WTC11 (cell line): ENCODE measurements at regions not wholly inside any gene's neighbourhood (a gene's known extent, or its start where the extent isn't known, plus 50 kb on each side); places are given as distances from the start of the nearest gene placed in this dataset.

Source experiments
- ATAC-seq: fragments of 200-7000 bp; cut with Tn5 transposase; 2 replicates; pipeline ENCODE4 v1.10.0; 2021; ENCODE audit warnings: mild to moderate bottlenecking, moderate library complexity
- CTCF ChIA-PET: fragments of 300-600 bp; sonication (Branson Sonifier 250); formaldehyde crosslinking; loops from one replicate; lab custom pipeline; 2021; ENCODE audit warnings: antibody characterized with exemption; lab: Charles Lee
- POLR2A ChIA-PET: fragments of 350-600 bp; sonication (Branson Sonifier 250); formaldehyde crosslinking; loops from one replicate; lab custom pipeline; 2021; ENCODE audit warnings: antibody characterized with exemption; lab: Charles Lee
- DNase-seq: peaks from one replicate; pipeline ENCODE4 v3.0.0; 2021; ENCODE audit warnings: low spot score
- H3K27ac Mint-ChIP-seq: 2 replicates; pipeline ENCODE4 v1.8.0; 2021; ENCODE audit warnings: mixed read lengths
- H3K27me3 Mint-ChIP-seq: 2 replicates; pipeline ENCODE4 v1.8.0; 2021; ENCODE audit warnings: low read depth, mild to moderate bottlenecking, moderate library complexity, mixed read lengths
- H3K36me3 Mint-ChIP-seq: 2 replicates; pipeline ENCODE4 v1.8.0; 2021; ENCODE audit warnings: mixed read lengths
- H3K4me1 Mint-ChIP-seq: 2 replicates; pipeline ENCODE4 v1.8.0; 2022; ENCODE audit warnings: mixed read lengths
- H3K4me3 Mint-ChIP-seq: 2 replicates; pipeline ENCODE4 v1.8.0; 2021; ENCODE audit warnings: mild to moderate bottlenecking, moderate library complexity, mixed read lengths
- H3K9me3 Mint-ChIP-seq: 2 replicates; pipeline ENCODE4 v1.8.0; 2021; ENCODE audit warnings: mixed read lengths
- ATF3 ChIP-seq: sonication (generic); formaldehyde crosslinking; conservative IDR thresholded peaks from 2 replicates; pipeline ENCODE4 v1.8.1; 2022; ENCODE audit warnings: mild to moderate bottlenecking, missing genetic modification reagents
- CBFB ChIP-seq: sonication (generic); formaldehyde crosslinking; IDR thresholded peaks from 2 replicates; pipeline ENCODE4 v1.8.1; 2022; ENCODE audit warnings: mild to moderate bottlenecking, low read depth, missing genetic modification reagents
- CTCF ChIP-seq: fragments of 200-600 bp; IDR thresholded peaks from 2 replicates; pipeline ENCODE4 v1.8.0; 2022; ENCODE audit warnings: antibody characterized with exemption
- E2F4 ChIP-seq: sonication (generic); formaldehyde crosslinking; IDR thresholded peaks from 2 replicates; pipeline ENCODE4 v1.8.1; 2022; ENCODE audit warnings: low read depth, mild to moderate bottlenecking, moderate library complexity, missing genetic modification reagents, borderline replicate concordance
- EMX1 ChIP-seq: fragments of 250-450 bp; sonication (Bioruptor Pico); IDR thresholded peaks from 2 replicates; pipeline ENCODE4 v1.8.0; 2021; ENCODE audit warnings: mild to moderate bottlenecking
- FOXJ3 ChIP-seq: sonication (generic); formaldehyde crosslinking; IDR thresholded peaks from 2 replicates; pipeline ENCODE4 v1.9.0; 2021; ENCODE audit warnings: missing genetic modification reagents, mild to moderate bottlenecking, borderline replicate concordance
- FOXK1 ChIP-seq: sonication (generic); formaldehyde crosslinking; IDR thresholded peaks from 2 replicates; pipeline ENCODE4 v1.8.0; 2022; ENCODE audit warnings: mild to moderate bottlenecking, moderate library complexity, missing genetic modification reagents
- HMGA2 ChIP-seq: fragments of 250-450 bp; sonication (Bioruptor Pico); IDR thresholded peaks from 2 replicates; pipeline ENCODE4 v1.4.0; 2021; ENCODE audit warnings: mild to moderate bottlenecking, moderate library complexity
- HMGXB4 ChIP-seq: sonication (generic); formaldehyde crosslinking; IDR thresholded peaks from 2 replicates; pipeline ENCODE4 v1.8.1; 2023; ENCODE audit warnings: mild to moderate bottlenecking, moderate library complexity, missing genetic modification reagents
- IRF1 ChIP-seq: sonication (generic); formaldehyde crosslinking; IDR thresholded peaks from 2 replicates; pipeline ENCODE4 v1.8.0; 2023; ENCODE audit warnings: missing genetic modification reagents
- NFATC4 ChIP-seq: fragments of 250-450 bp; sonication (Bioruptor Pico); IDR thresholded peaks from 2 replicates; pipeline ENCODE4 v1.9.0; 2021; ENCODE audit warnings: mild to moderate bottlenecking
- NR1H2 ChIP-seq: sonication (generic); formaldehyde crosslinking; IDR thresholded peaks from 2 replicates; pipeline ENCODE4 v1.9.0; 2021; ENCODE audit warnings: mild to moderate bottlenecking, moderate library complexity, missing genetic modification reagents
- PRDM15 ChIP-seq: sonication (generic); formaldehyde crosslinking; IDR thresholded peaks from 2 replicates; pipeline ENCODE4 v1.8.0; 2022; ENCODE audit warnings: missing genetic modification reagents
- SP1 ChIP-seq: sonication (generic); formaldehyde crosslinking; conservative IDR thresholded peaks from 2 replicates; pipeline ENCODE4 v1.8.1; 2022; ENCODE audit warnings: missing genetic modification reagents
- TCF7 ChIP-seq: sonication (generic); formaldehyde crosslinking; IDR thresholded peaks from 2 replicates; pipeline ENCODE4 v1.8.0; 2022; ENCODE audit warnings: mild to moderate bottlenecking, low read depth, missing genetic modification reagents, moderate library complexity
- ZBTB43 ChIP-seq: sonication (generic); formaldehyde crosslinking; IDR thresholded peaks from 2 replicates; pipeline ENCODE4 v1.8.1; 2023; ENCODE audit warnings: mild to moderate bottlenecking, missing genetic modification reagents
- ZNF138 ChIP-seq: sonication (generic); formaldehyde crosslinking; conservative IDR thresholded peaks from 2 replicates; pipeline ENCODE4 v1.8.1; 2022; ENCODE audit warnings: mild to moderate bottlenecking, moderate library complexity, missing genetic modification reagents
- ZNF281 ChIP-seq: sonication (generic); formaldehyde crosslinking; IDR thresholded peaks from 2 replicates; pipeline ENCODE4 v1.8.0; 2023; ENCODE audit warnings: mild to moderate bottlenecking, missing genetic modification reagents
- ZNF317 ChIP-seq: sonication (generic); formaldehyde crosslinking; IDR thresholded peaks from 2 replicates; pipeline ENCODE4 v1.8.1; 2023; ENCODE audit warnings: low read depth, mild to moderate bottlenecking, moderate library complexity, missing genetic modification reagents, borderline replicate concordance
- ZNF423 ChIP-seq: fragments of 250-450 bp; sonication (Bioruptor Pico); IDR thresholded peaks from 2 replicates; pipeline ENCODE4 v2.1.2; 2022; ENCODE audit warnings: mild to moderate bottlenecking, moderate library complexity

- no peaks in the 10 kb centered on the region for H3K27me3 Mint-ChIP-seq
- H3K27ac Mint-ChIP-seq = no peak overlapping the region
- DNase-seq = no peak
- ATAC-seq = no peak
- H3K4me3 Mint-ChIP-seq = no peak overlapping the region
- TF ChIP-seq NR1H2 (CRISPR knock-in tag) (no peak), HMGXB4 (no peak), TCF7 (no peak), SP1 (CRISPR knock-in tag) (no peak), FOXK1 (no peak), ZNF423 (CRISPR knock-in tag) (no peak), NFATC4 (CRISPR knock-in tag) (no peak), FOXJ3 (CRISPR knock-in tag) (no peak), EMX1 (no peak), ZBTB43 (CRISPR knock-in tag) (no peak), ZNF317 (CRISPR knock-in tag) (no peak), CTCF (no peak), HMGA2 (CRISPR knock-in tag) (no peak), PRDM15 (CRISPR knock-in tag) (no peak), ZNF138 (no peak), ATF3 (CRISPR knock-in tag) (no peak)
- TF ChIP-seq, all 79 proteins: peak for 0
- POLR2A ChIA-PET = no interaction called here
- H3K36me3 Mint-ChIP-seq = peaks cover 21% of the 10 kb centered on the region
- CTCF ChIA-PET = no interaction called here
- peaks cover 38% of the 10 kb centered on the region for H3K9me3 Mint-ChIP-seq
- peaks cover 5% of the 10 kb centered on the region; the same call in 1 of the 2 replicates for H3K4me1 Mint-ChIP-seq
Observed at GRCh38 chr17:53527473-53527872, 295.3 kb upstream of the KIF2B start.

- Mint-ChIP-seq H3K9me3 (peaks cover 42% of the 10 kb centered on the region), H3K4me3 (no peak overlapping the region), H3K36me3 (peaks cover 18% of the 10 kb centered on the region), H3K27ac (no peak overlapping the region), H3K27me3 (no peaks in the 10 kb centered on the region), H3K4me1 (peaks cover 5% of the 10 kb centered on the region; the same call in 1 of the 2 replicates)
- no peak for ATAC-seq
- DNase-seq = no peak
- ChIA-PET CTCF (no interaction called here), POLR2A (no interaction called here)
- TF ChIP-seq E2F4 (CRISPR knock-in tag) (no peak), CTCF (no peak), ZNF281 (CRISPR knock-in tag) (no peak), CBFB (CRISPR knock-in tag) (no peak), IRF1 (CRISPR knock-in tag) (no peak)
Observed at GRCh38 chr17:53525590-53525989, 297.1 kb upstream of the KIF2B start.
